ENCODE measurements at regions not wholly inside any gene's neighbourhood (a gene's known extent, or its start where the extent isn't known, plus 50 kb on each side); places are given as distances from the start of the nearest gene placed in this dataset.

- Mint-ChIP-seq H3K36me3 (no peaks in the 10 kb centered on the region), H3K27ac (no peak overlapping the region), H3K27me3 (peaks cover 8% of the 10 kb centered on the region), H3K9me3 (no peaks in the 10 kb centered on the region), H3K4me1 (no peaks in the 10 kb centered on the region), H3K4me3 (no peak overlapping the region)
Observed at GRCh38 chr20:50304923-50305635, 114.4 kb downstream of the CEBPB start.

- Mint-ChIP-seq H3K4me3 (no peak overlapping the region), H3K9me3 (no peaks in the 10 kb centered on the region), H3K27ac (no peak overlapping the region), H3K4me1 (no peaks in the 10 kb centered on the region), H3K27me3 (peaks cover 5% of the 10 kb centered on the region), H3K36me3 (no peaks in the 10 kb centered on the region)
Observed at GRCh38 chr20:50305636-50306477, 115.2 kb downstream of the CEBPB start.

GRCh38 chr20:50306478-50307423 is 116.1 kb downstream of the CEBPB start:
- Mint-ChIP-seq H3K4me1 (no peaks in the 10 kb centered on the region), H3K27ac (no peak overlapping the region), H3K9me3 (no peaks in the 10 kb centered on the region), H3K36me3 (no peaks in the 10 kb centered on the region), H3K4me3 (peak overlapping the region in 1 of 4 donors; percentile 52), H3K27me3 (peaks cover 5% of the 10 kb centered on the region)

GRCh38 chr20:50308166-50308512 is 117.5 kb downstream of the CEBPB start:
- H3K4me3 Mint-ChIP-seq, result no peak overlapping the region
- H3K27ac Mint-ChIP-seq, result no peak overlapping the region
- H3K4me1 Mint-ChIP-seq, result no peaks in the 10 kb centered on the region

GRCh38 chr20:50308513-50309279 is 118.1 kb downstream of the CEBPB start:
- H3K9me3 Mint-ChIP-seq, result no peaks in the 10 kb centered on the region
- H3K4me3 Mint-ChIP-seq, result no peak overlapping the region
- H3K4me1 Mint-ChIP-seq, result peaks cover 0 to 1% (median 0%) of the 10 kb centered on the region in 3 donors
- H3K27ac Mint-ChIP-seq, result no peak overlapping the region
- peaks cover 10% of the 10 kb centered on the region for H3K27me3 Mint-ChIP-seq
- H3K36me3 Mint-ChIP-seq, result no peaks in the 10 kb centered on the region

More at GRCh38 chr20:50308166-50308512, 117.5 kb downstream of the CEBPB start:
- Mint-ChIP-seq H3K36me3 (no peaks in the 10 kb centered on the region), H3K27me3 (peaks cover 7% of the 10 kb centered on the region), H3K9me3 (no peaks in the 10 kb centered on the region)

- no peaks in the 10 kb centered on the region for H3K9me3 Mint-ChIP-seq
- peaks cover 0 to 1% (median 0%) of the 10 kb centered on the region in 3 donors for H3K4me1 Mint-ChIP-seq
- H3K4me3 Mint-ChIP-seq, result no peak overlapping the region
- H3K27ac Mint-ChIP-seq, result no peak overlapping the region
- H3K27me3 Mint-ChIP-seq, result peaks cover 12% of the 10 kb centered on the region
- H3K36me3 Mint-ChIP-seq, result no peaks in the 10 kb centered on the region
Observed at GRCh38 chr20:50309280-50309763, 118.7 kb downstream of the CEBPB start.

GRCh38 chr20:50309764-50310672 is 119.4 kb downstream of the CEBPB start:
- Mint-ChIP-seq H3K27ac (peak overlapping the region in 1 of 3 donors; percentile 41), H3K4me3 (no peak overlapping the region), H3K36me3 (no peaks in the 10 kb centered on the region), H3K9me3 (peaks cover 0 to 2% (median 0%) of the 10 kb centered on the region in 3 donors), H3K4me1 (peaks cover 0 to 1% (median 0%) of the 10 kb centered on the region in 3 donors), H3K27me3 (peaks cover 16% of the 10 kb centered on the region)

- H3K4me3 Mint-ChIP-seq, result no peak overlapping the region
- peak overlapping the region in 1 of 3 donors; percentile 41 for H3K27ac Mint-ChIP-seq
- peaks cover 0 to 1% (median 0%) of the 10 kb centered on the region in 3 donors for H3K4me1 Mint-ChIP-seq
Observed at GRCh38 chr20:50310673-50311051, 120.0 kb downstream of the CEBPB start.

GRCh38 chr20:50311308-50312001 is 120.8 kb downstream of the CEBPB start:
- Mint-ChIP-seq H3K4me3 (no peak overlapping the region), H3K4me1 (peaks cover 0 to 1% (median 0%) of the 10 kb centered on the region in 3 donors), H3K27me3 (peaks cover 22% of the 10 kb centered on the region), H3K9me3 (peaks cover 0 to 4% (median 0%) of the 10 kb centered on the region in 3 donors), H3K27ac (no peak overlapping the region), H3K36me3 (no peaks in the 10 kb centered on the region)

More at GRCh38 chr20:50310673-50311051, 120.0 kb downstream of the CEBPB start:
- H3K9me3 Mint-ChIP-seq, result peaks cover 0 to 4% (median 0%) of the 10 kb centered on the region in 3 donors
- H3K27me3 Mint-ChIP-seq, result peaks cover 17% of the 10 kb centered on the region
- no peaks in the 10 kb centered on the region for H3K36me3 Mint-ChIP-seq

GRCh38 chr20:50312002-50312681 is 121.5 kb downstream of the CEBPB start:
- Mint-ChIP-seq H3K4me3 (no peak overlapping the region), H3K27ac (no peak overlapping the region), H3K27me3 (peaks cover 26% of the 10 kb centered on the region), H3K4me1 (peaks cover 0 to 1% (median 0%) of the 10 kb centered on the region in 3 donors), H3K36me3 (peaks cover 2% of the 10 kb centered on the region), H3K9me3 (peaks cover 0 to 4% (median 0%) of the 10 kb centered on the region in 3 donors)

GRCh38 chr20:50312682-50313521 is 122.3 kb downstream of the CEBPB start:
- H3K4me1 Mint-ChIP-seq, result peaks cover 0 to 1% (median 0%) of the 10 kb centered on the region in 3 donors
- peaks cover 31% of the 10 kb centered on the region for H3K27me3 Mint-ChIP-seq
- H3K27ac Mint-ChIP-seq, result no peak overlapping the region
- H3K36me3 Mint-ChIP-seq, result peaks cover 2% of the 10 kb centered on the region
- no peak overlapping the region for H3K4me3 Mint-ChIP-seq
- peaks cover 0 to 4% (median 0%) of the 10 kb centered on the region in 3 donors for H3K9me3 Mint-ChIP-seq

- H3K4me3 Mint-ChIP-seq, result no peak overlapping the region
- H3K27ac Mint-ChIP-seq, result no peak overlapping the region
- H3K36me3 Mint-ChIP-seq, result peaks cover 2% of the 10 kb centered on the region
- H3K27me3 Mint-ChIP-seq, result peaks cover 29% of the 10 kb centered on the region
- peaks cover 0 to 1% (median 0%) of the 10 kb centered on the region in 3 donors for H3K4me1 Mint-ChIP-seq
- peaks cover 0 to 4% (median 0%) of the 10 kb centered on the region in 3 donors for H3K9me3 Mint-ChIP-seq
Observed at GRCh38 chr20:50313522-50313820, 122.8 kb downstream of the CEBPB start.

Measured in IgD-negative memory B cell (primary cell).